H1 (cell line): ENCODE measurements at regions not wholly inside any gene's neighbourhood (a gene's known extent, or its start where the extent isn't known, plus 50 kb on each side); places are given as distances from the start of the nearest gene placed in this dataset.
A peak's percentile ranks its signal among the peaks of the same experiment; 100 is the strongest.

Experiments
- CTCF ChIA-PET: fragments of 300-600 bp; sonication (Branson Sonifier 250); formaldehyde crosslinking; loops from one replicate; lab custom pipeline; 2021; ENCODE audit not compliant: partially characterized antibody; lab: Charles Lee
- POLR2A ChIA-PET: fragments of 300-600 bp; sonication (Branson Sonifier 250); formaldehyde crosslinking; loops from one replicate; lab custom pipeline; 2021; ENCODE audit warnings: inconsistent platforms; ENCODE audit not compliant: partially characterized antibody; lab: Charles Lee
- DNase-seq, 2 experiments: peaks; one replicate each; pipeline versions ENCODE4 v3.0.0 to v3.0.0-alpha.2; 2010 to 2022; ENCODE audit warnings: low spot score in 2 of 2, low read depth in 1 of 2, mixed read lengths in 1 of 2
- FAIRE-seq: peaks from 2 replicates; lab custom pipeline; 2011; peaks lifted over from hg19 to GRCh38; lab: Jason Lieb, UNC
- H2AFZ ChIP-seq: 2 replicates; pipeline ENCODE4 v1.8.1; 2012; ENCODE audit warnings: low read length, inconsistent platforms
- H2AK5ac ChIP-seq: 2 replicates; pipeline ENCODE4 v1.6.1; 2013; ENCODE audit warnings: low read depth, low read length
- H2BK120ac ChIP-seq: replicated peaks from 2 replicates; pipeline ENCODE3; 2013; ENCODE audit warnings: low read depth, low read length, inconsistent platforms
- H2BK12ac ChIP-seq: 2 replicates; pipeline ENCODE4 v1.6.1; 2013; ENCODE audit warnings: low read depth, low read length
- H2BK15ac ChIP-seq: 2 replicates; pipeline ENCODE4 v1.6.1; 2013; ENCODE audit warnings: low read length
- H2BK20ac ChIP-seq: 2 replicates; pipeline ENCODE4 v1.6.1; 2013; ENCODE audit warnings: low read length
- H2BK5ac ChIP-seq: 2 replicates; pipeline ENCODE4 v1.6.1; 2013; ENCODE audit warnings: low read depth, low read length
- H3K14ac ChIP-seq: 2 replicates; pipeline ENCODE4 v1.6.1; 2013; ENCODE audit warnings: inconsistent platforms; ENCODE audit not compliant: insufficient read length
- H3K18ac ChIP-seq: 2 replicates; pipeline ENCODE4 v1.6.1; 2013; ENCODE audit warnings: low read length; ENCODE audit errors: extremely low read depth
- H3K23ac ChIP-seq: 2 replicates; pipeline ENCODE4 v1.6.1; 2013; ENCODE audit warnings: inconsistent platforms; ENCODE audit not compliant: insufficient read length
- H3K23me2 ChIP-seq: 2 replicates; pipeline ENCODE4 v1.6.1; 2013; ENCODE audit warnings: low read depth, low read length
- H3K27ac ChIP-seq: 2 replicates; pipeline ENCODE4 v1.6.1; 2011; ENCODE audit warnings: low read depth, low read length, inconsistent platforms
- H3K27me3 ChIP-seq, 4 experiments: replicated peaks in 1 of 4; 1 replicate in 1 of 4; 2 replicates in 3 of 4; pipeline versions ENCODE4 v1.6.1 to v1.8.1; 2011 to 2013; ENCODE audit warnings: low read length in 3 of 4, mild to moderate bottlenecking in 3 of 4, inconsistent platforms in 2 of 4, mixed read lengths in 2 of 4, moderate library complexity in 1 of 4; ENCODE audit not compliant: control insufficient read depth in 3 of 4, insufficient read depth in 3 of 4; ENCODE audit errors: extremely low read depth in 1 of 4
- H3K36me3 ChIP-seq, 4 experiments: 2 replicates each; pipeline versions ENCODE4 v1.6.1 to v1.8.1; 2011 to 2013; ENCODE audit warnings: mild to moderate bottlenecking in 4 of 4, low read length in 3 of 4, moderate library complexity in 2 of 4, control low read depth in 1 of 4, inconsistent platforms in 1 of 4; ENCODE audit not compliant: insufficient read depth in 4 of 4, control insufficient read depth in 2 of 4
- H3K4ac ChIP-seq: replicated peaks from 2 replicates; pipeline ENCODE3; 2013; ENCODE audit warnings: low read length, low read depth, mixed read lengths, inconsistent platforms; ENCODE audit not compliant: insufficient read length
- H3K4me1 ChIP-seq, 4 experiments: replicated peaks in 1 of 4; 1 replicate in 1 of 4; 2 replicates in 3 of 4; pipeline versions ENCODE4 v1.6.1 to v1.8.1; 2011 to 2013; ENCODE audit warnings: low read length in 3 of 4, inconsistent platforms in 2 of 4, mixed read lengths in 1 of 4; ENCODE audit not compliant: insufficient read depth in 4 of 4, control insufficient read depth in 3 of 4
- H3K4me2 ChIP-seq, 2 experiments: 2 replicates each; pipeline versions ENCODE4 v1.6.1 to v1.8.1; 2011 to 2013; ENCODE audit warnings: low read depth in 2 of 2, low read length in 2 of 2, control low read depth in 1 of 2, inconsistent platforms in 1 of 2, mild to moderate bottlenecking in 1 of 2; ENCODE audit not compliant: insufficient read depth in 1 of 2
- H3K4me3 ChIP-seq, 4 experiments: fragments of 200-600, 300-600 bp in 1 of 4; sonication (generic), shearing (Covaris generic), sonication (Bioruptor Twin) in 1 of 4; 2 replicates each; pipeline versions ENCODE4 v1.5.1 to v1.8.1; 2011 to 2016; ENCODE audit warnings: low read length in 4 of 4, low read depth in 3 of 4, control low read depth in 2 of 4, inconsistent platforms in 2 of 4, mild to moderate bottlenecking in 2 of 4, mixed read lengths in 1 of 4, moderate library complexity in 1 of 4; ENCODE audit not compliant: insufficient read depth in 2 of 4; ENCODE audit errors: extremely low read depth in 1 of 4
- H3K56ac ChIP-seq: replicated peaks from 2 replicates; pipeline ENCODE3; 2013; ENCODE audit warnings: low read depth, mild to moderate bottlenecking, mixed read lengths, low read length, inconsistent platforms; ENCODE audit not compliant: insufficient read length
- H3K79me1 ChIP-seq: 2 replicates; pipeline ENCODE4 v1.6.1; 2013; ENCODE audit warnings: low read depth, low read length, control low read depth
- H3K79me2 ChIP-seq, 2 experiments: 2 replicates each; pipeline versions ENCODE4 v1.6.1 to v1.8.1; 2012 to 2013; ENCODE audit warnings: low read length in 2 of 2, mild to moderate bottlenecking in 2 of 2, inconsistent platforms in 1 of 2; ENCODE audit not compliant: insufficient read depth in 2 of 2, control insufficient read depth in 1 of 2
- H3K9ac ChIP-seq, 4 experiments: replicated peaks in 1 of 4; 1 replicate in 1 of 4; 2 replicates in 3 of 4; pipeline versions ENCODE4 v1.6.1 to v1.8.1; 2011 to 2013; ENCODE audit warnings: low read depth in 3 of 4, low read length in 3 of 4, control low read depth in 2 of 4, mild to moderate bottlenecking in 2 of 4, moderate library complexity in 2 of 4, inconsistent platforms in 1 of 4; ENCODE audit errors: extremely low read depth in 1 of 4
- H3K9me3 ChIP-seq, 2 experiments: 2 replicates each; pipeline versions ENCODE4 v1.6.1 to v1.8.1; 2012 to 2013; ENCODE audit warnings: mild to moderate bottlenecking in 2 of 2, moderate library complexity in 2 of 2, control low read depth in 1 of 2, inconsistent platforms in 1 of 2, low read depth in 1 of 2, low read length in 1 of 2, mixed read lengths in 1 of 2; ENCODE audit not compliant: insufficient read depth in 2 of 2
- H4K20me1 ChIP-seq, 2 experiments: replicated peaks in 1 of 2; 2 replicates each; pipeline versions ENCODE3 to v1.8.1; 2011 to 2013; ENCODE audit warnings: inconsistent platforms in 2 of 2, low read length in 2 of 2, mild to moderate bottlenecking in 1 of 2; ENCODE audit not compliant: insufficient read depth in 2 of 2, control insufficient read depth in 1 of 2
- H4K5ac ChIP-seq: 2 replicates; pipeline ENCODE4 v1.6.1; 2013; ENCODE audit warnings: low read length, low read depth, mixed read lengths, inconsistent platforms; ENCODE audit not compliant: insufficient read length
- H4K8ac ChIP-seq: 2 replicates; pipeline ENCODE4 v1.8.0; 2013; ENCODE audit warnings: mild to moderate bottlenecking, moderate library complexity, low read length, inconsistent platforms; ENCODE audit not compliant: insufficient read depth; ENCODE audit errors: extremely low read depth
- H4K91ac ChIP-seq: replicated peaks from 2 replicates; pipeline ENCODE3; 2013; ENCODE audit warnings: low read length, mixed read lengths, inconsistent platforms; ENCODE audit not compliant: insufficient read length
- ASH2L ChIP-seq: fragments of 200-600, 300-600 bp; sonication (generic); IDR thresholded peaks from one replicate; pipeline ENCODE4 v1.7.1; 2017; ENCODE audit warnings: low read length
- EGR1 ChIP-seq: IDR thresholded peaks from 2 replicates; pipeline ENCODE4 v1.6.1; 2011; ENCODE audit warnings: low read depth, low read length, borderline replicate concordance
- HDAC2 ChIP-seq, 2 experiments: fragments of 300-600 bp in 1 of 2; sonication (generic) in 1 of 2; IDR thresholded peaks; 2 replicates each; pipeline ENCODE4 v1.6.1; 2011 to 2012; ENCODE audit warnings: low read depth in 2 of 2, low read length in 2 of 2, mild to moderate bottlenecking in 2 of 2, moderate library complexity in 2 of 2, borderline replicate concordance in 1 of 2, inconsistent platforms in 1 of 2
- RFX5 ChIP-seq: IDR thresholded peaks from 2 replicates; pipeline ENCODE4 v1.6.1; 2011; ENCODE audit warnings: low read depth, low read length, improper control_type of control experiment, borderline replicate concordance
- SUZ12 ChIP-seq: fragments of 200-600 bp; sonication (generic); IDR thresholded peaks from 2 replicates; pipeline ENCODE4 v1.6.1; 2012; ENCODE audit warnings: mild to moderate bottlenecking, inconsistent platforms, low read length, moderate library complexity, mixed read lengths
- TAF1 ChIP-seq: IDR thresholded peaks from 2 replicates; pipeline ENCODE4 v1.6.1; 2011; ENCODE audit warnings: mild to moderate bottlenecking, low read depth, low read length
- WGBS, 2 experiments: shearing (Covaris generic) in 1 of 2; methylation state at CpG; one replicate each; pipeline versions ENCODE4 v1.1.6 to v1.1.7; 2013 to 2015; ENCODE audit warnings: low lambda C conversion rate in 2 of 2, mixed read lengths in 2 of 2, inconsistent platforms in 1 of 2, low coverage in 1 of 2, missing lambda C conversion rate in 1 of 2; ENCODE audit not compliant: insufficient replicate concordance in 2 of 2, insufficient coverage in 1 of 2, insufficient read length in 1 of 2; ENCODE audit errors: extremely low coverage in 1 of 2, missing lambda C conversion rate in 1 of 2; 5-methylcytosine and 5-hydroxymethylcytosine counted together

DNA sequence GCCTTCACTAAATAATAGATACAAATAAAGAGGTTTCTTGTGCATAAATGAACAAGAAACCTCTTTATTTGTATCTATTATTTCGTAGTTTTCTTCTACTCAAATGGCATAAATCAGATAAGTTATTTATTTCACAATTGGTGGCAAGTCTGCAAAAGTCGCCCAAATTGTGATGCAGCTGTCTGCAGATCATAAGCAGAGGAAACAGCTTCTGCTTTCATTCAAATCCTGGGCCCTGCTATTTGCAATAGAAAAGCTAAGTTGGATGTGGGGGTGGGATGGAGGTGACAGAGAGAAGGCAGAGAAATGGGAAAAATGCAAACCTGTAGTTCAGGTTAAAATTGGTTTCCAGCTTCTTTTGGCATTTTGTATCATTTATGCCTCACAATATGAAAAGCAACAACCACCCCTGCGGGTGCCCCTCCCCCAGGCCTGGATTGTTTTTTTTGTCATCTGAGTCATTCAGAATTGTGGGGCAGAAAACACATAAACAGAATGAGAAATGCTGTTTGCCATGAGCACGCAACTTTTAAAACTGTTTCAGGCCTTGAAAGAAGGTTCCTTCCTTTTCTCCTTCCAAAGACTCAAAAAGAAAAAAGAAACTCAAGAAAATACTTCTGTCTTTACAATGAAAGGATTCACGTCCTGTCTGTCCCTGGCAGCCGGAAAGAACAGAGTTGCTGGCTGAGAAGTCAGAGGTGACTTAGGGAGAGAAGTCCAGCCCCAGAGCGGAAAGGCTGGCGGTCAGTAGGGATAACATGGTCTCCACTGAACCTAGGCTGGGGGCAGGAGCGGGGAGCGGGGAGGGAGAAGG is 132.9 kb downstream of the BAMBI start:
- Histone ChIP-seq H3K79me1 (no peaks in the 10 kb centered on the region), H3K4me1 (peaks cover 12 to 34% (median 26%) of the 10 kb centered on the region in 4 experiments; a peak in 6 of 7 replicates), H3K27me3 (no peaks in the 10 kb centered on the region), H2AFZ (peak overlapping the region; percentile 84; the same call in 1 of the 2 replicates), H2BK12ac (peak overlapping the region; percentile 85), H3K23me2 (no peaks in the 10 kb centered on the region), H3K4me2 (peak overlapping the region; percentile 54 to 65), H3K4ac (no peak overlapping the region), H4K5ac (peak overlapping the region; percentile 35), H4K91ac (no peak overlapping the region), H3K79me2 (no peaks in the 10 kb centered on the region), H4K8ac (no peak overlapping the region), H2BK120ac (peak overlapping the region; percentile 56), H4K20me1 (no peaks in the 10 kb centered on the region), H3K18ac (peak overlapping the region; percentile 55; the same call in 1 of the 2 replicates), H3K36me3 (no peaks in the 10 kb centered on the region), H2BK15ac (no peak overlapping the region), H3K23ac (no peak overlapping the region), H3K9ac (no peak overlapping the region), H3K14ac (no peak overlapping the region), H2BK20ac (peak overlapping the region; percentile 43; the same call in 1 of the 2 replicates), H3K9me3 (peaks cover 0 to 3% of the 10 kb centered on the region in 2 experiments; a peak in 1 of 4 replicates), H3K4me3 (peak overlapping the region in 2 of 4 experiments; percentile 3 to 47; a peak in 3 of 8 replicates), H3K27ac (peak overlapping the region; percentile 29; the same call in 1 of the 2 replicates), H3K56ac (no peak overlapping the region), H2BK5ac (peak overlapping the region; percentile 63; the same call in 1 of the 2 replicates), H2AK5ac (no peak overlapping the region)
- POLR2A ChIA-PET, result no interaction called here
- 21% methylated on average over 10 of the region's 10 CpGs; no CpG with 5 or more reads in 1 of the 2 experiments for WGBS, 2 experiments
- TF ChIP-seq TAF1 (0 out of 2 replicates have a peak, but pooled peaks have one; percentile 14), RFX5 (no peak), SUZ12 (no peak), EGR1 (0 out of 2 replicates have a peak, but pooled peaks have one; percentile 6), ASH2L (peak; percentile 59), HDAC2 (IDR thresholded peaks at IDR 0.05; ENCODE audit: borderline replicate concordance in 1 of 2, low read depth in 2 of 2, low read length in 2 of 2) (0 out of 4 replicates have a peak, but pooled peaks of 1 of the 2 experiments have one; percentile 44)
- DNase-seq (peak in 1 of 2 experiments; percentile 52), FAIRE-seq (peak; percentile 45)
- CTCF ChIA-PET, result interaction anchor here (0.6 kb wide), 1 partner anchor 116 kb away, joined by 4 read pairs; no protein-coding TSS in a partner anchor
